Ramos (cell line): ENCODE measurements at regions not wholly inside any gene's neighbourhood (a gene's known extent, or its start where the extent isn't known, plus 50 kb on each side); places are given as distances from the start of the nearest gene placed in this dataset.

Experiments
- in situ Hi-C: fragments of 300-500 bp; cut with MboI; formaldehyde crosslinking; loops from one replicate; pipeline ENCODE4 v1.14.3; 2022; ENCODE audit warnings: low sequenced_read_pairs; ENCODE audit not compliant: unreplicated experiment

GRCh38 chr13:106259928-106260327 is 275.5 kb downstream of the EFNB2 start:
- in situ Hi-C loops, result no loop called here

GRCh38 chr13:106246666-106247188 is 288.7 kb downstream of the EFNB2 start:
- in situ Hi-C loops, result no loop called here

GRCh38 chr13:106246242-106246641 is 289.2 kb downstream of the EFNB2 start:
- in situ Hi-C loops, result no loop called here

GRCh38 chr13:106243011-106243565 is 292.4 kb downstream of the EFNB2 start:
- in situ Hi-C loops, result no loop called here

GRCh38 chr13:106241974-106242953 is 293.2 kb downstream of the EFNB2 start:
- in situ Hi-C loops, result no loop called here

- in situ Hi-C loops, result no loop called here
Measured at GRCh38 chr13:106238690-106239089, 296.8 kb downstream of the EFNB2 start.

- in situ Hi-C loops, result no loop called here
Measured at GRCh38 chr13:106234636-106235035, 300.8 kb downstream of the EFNB2 start.

- in situ Hi-C loops, result no loop called here
Measured at GRCh38 chr13:106233134-106233735, 302.2 kb downstream of the EFNB2 start.

GRCh38 chr13:106232681-106233080 is 302.8 kb downstream of the EFNB2 start:
- in situ Hi-C loops, result no loop called here

GRCh38 chr13:106230450-106230849 is 305.0 kb downstream of the EFNB2 start:
- in situ Hi-C loops, result no loop called here

- in situ Hi-C loops, result no loop called here
Measured at GRCh38 chr13:106225126-106225525, 310.3 kb downstream of the EFNB2 start.

- in situ Hi-C loops, result no loop called here
Measured at GRCh38 chr13:106220211-106220610, 315.3 kb downstream of the EFNB2 start.

GRCh38 chr13:106213028-106213757 is 322.3 kb downstream of the EFNB2 start:
- in situ Hi-C loops, result no loop called here

GRCh38 chr13:106212386-106213010 is 323.0 kb downstream of the EFNB2 start:
- in situ Hi-C loops, result no loop called here

GRCh38 chr13:106210324-106210723 is 325.1 kb downstream of the EFNB2 start:
- in situ Hi-C loops, result no loop called here

GRCh38 chr13:106205871-106206270 is 329.6 kb downstream of the EFNB2 start:
- in situ Hi-C loops, result no loop called here

GRCh38 chr13:106197496-106197895 is 338.0 kb downstream of the EFNB2 start:
- in situ Hi-C loops, result no loop called here

GRCh38 chr13:106187501-106188095 is 347.9 kb downstream of the EFNB2 start:
- in situ Hi-C loops, result no loop called here

GRCh38 chr13:106187101-106187500 is 348.4 kb downstream of the EFNB2 start:
- in situ Hi-C loops, result no loop called here
